ENCODE measurements at regions not wholly inside any gene's neighbourhood (a gene's known extent, or its start where the extent isn't known, plus 50 kb on each side); places are given as distances from the start of the nearest gene placed in this dataset.

DNA sequence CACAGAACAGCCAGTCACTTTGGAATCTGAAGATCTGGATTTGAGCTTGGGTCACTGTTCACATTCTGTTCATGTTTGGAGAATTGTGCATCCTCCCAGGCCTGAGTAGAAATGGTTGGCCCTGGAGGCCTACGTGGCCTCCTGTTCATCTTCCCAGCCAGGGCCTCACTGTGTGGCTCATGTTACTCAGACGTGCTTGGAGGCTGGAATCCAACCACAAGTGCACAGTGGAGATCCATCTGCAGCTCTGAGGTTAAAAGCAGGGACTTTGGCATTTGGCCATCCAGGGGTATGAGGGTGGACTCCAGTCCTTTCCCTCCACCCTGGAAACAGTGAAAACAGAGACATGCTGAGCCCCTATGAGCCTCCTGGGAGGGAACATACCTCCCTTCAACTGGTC is 709.0 kb upstream of the IGFBP3 start:
- no peak overlapping the region for H2BK15ac ChIP-seq (ENCODE audit: low read length)
- DNase-seq (ENCODE audit: low read depth in 1 of 2, low spot score in 2 of 2) (no peak), FAIRE-seq (no peak)
- H2AFZ ChIP-seq (ENCODE audit: low read length), result no peak overlapping the region
- H3K23ac ChIP-seq (ENCODE audit: insufficient read length), result no peak overlapping the region
- H2BK20ac ChIP-seq (ENCODE audit: low read length), result no peak overlapping the region
- no peaks in the 10 kb centered on the region for H3K79me2 ChIP-seq (ENCODE audit: control insufficient read depth in 1 of 2, insufficient read depth in 2 of 2, low read length in 2 of 2)
- no peak overlapping the region for H4K5ac ChIP-seq (ENCODE audit: insufficient read length, low read depth, low read length)
- H4K8ac ChIP-seq (ENCODE audit: extremely low read depth, insufficient read depth, low read length), result no peak overlapping the region
- no peak overlapping the region for H3K56ac ChIP-seq (replicated peaks; ENCODE audit: insufficient read length, low read depth, low read length)
- no peak overlapping the region for H3K4me3 ChIP-seq (ENCODE audit: extremely low read depth in 1 of 4, insufficient read depth in 2 of 4, low read depth in 3 of 4, low read length in 4 of 4)
- H4K20me1 ChIP-seq (replicated peaks in 1 of 2; ENCODE audit: control insufficient read depth in 1 of 2, insufficient read depth in 2 of 2, low read length in 2 of 2), result no peaks in the 10 kb centered on the region
- no peak overlapping the region for H3K14ac ChIP-seq (ENCODE audit: insufficient read length)
- TF ChIP-seq FOSL1 (IDR thresholded peaks at IDR 0.05; ENCODE audit: insufficient read depth, low read depth, low read length) (no peak), BCL11A (IDR thresholded peaks at IDR 0.05; ENCODE audit: low read depth in 2 of 2, low read length in 2 of 2) (no peak), HDAC6 (IDR thresholded peaks at IDR 0.05; ENCODE audit: low read depth, low read length) (no peak), POLR2A (IDR thresholded peaks at IDR 0.05; ENCODE audit: control extremely low read depth in 1 of 2, low read depth in 2 of 2, low read length in 2 of 2) (no peak), EGR1 (IDR thresholded peaks at IDR 0.05; ENCODE audit: borderline replicate concordance, low read depth, low read length) (no peak), RFX5 (IDR thresholded peaks at IDR 0.05; ENCODE audit: borderline replicate concordance, low read depth, low read length) (no peak)
- H3K79me1 ChIP-seq (ENCODE audit: low read depth, low read length), result no peaks in the 10 kb centered on the region
- no peak overlapping the region for H2AK5ac ChIP-seq (ENCODE audit: low read depth, low read length)
- H3K4me2 ChIP-seq (ENCODE audit: insufficient read depth in 1 of 2, low read depth in 2 of 2, low read length in 2 of 2), result no peak overlapping the region
- ChIA-PET POLR2A (ENCODE audit: partially characterized antibody) (no interaction called here), CTCF (ENCODE audit: partially characterized antibody) (no interaction called here)
- no peaks in the 10 kb centered on the region for H3K36me3 ChIP-seq (ENCODE audit: control insufficient read depth in 2 of 4, insufficient read depth in 4 of 4, low read length in 3 of 4)
- H3K9me3 ChIP-seq (ENCODE audit: insufficient read depth in 2 of 2, low read depth in 1 of 2, low read length in 1 of 2), result no peaks in the 10 kb centered on the region; a peak in 1 of 4 replicates
- no peak overlapping the region for H2BK120ac ChIP-seq (replicated peaks; ENCODE audit: low read depth, low read length)
- no peak overlapping the region for H4K91ac ChIP-seq (replicated peaks; ENCODE audit: insufficient read length, low read length)
- H3K4ac ChIP-seq (replicated peaks; ENCODE audit: insufficient read length, low read depth, low read length), result no peak overlapping the region
- H3K9ac ChIP-seq (replicated peaks in 1 of 4; ENCODE audit: extremely low read depth in 1 of 4, low read depth in 3 of 4, low read length in 3 of 4), result no peak overlapping the region
- 90% methylated on average over 2 of the region's 2 CpGs; no CpG with 5 or more reads in 1 of the 2 experiments for WGBS, 2 experiments (ENCODE audit: extremely low coverage in 1 of 2, insufficient coverage in 1 of 2, insufficient read length in 1 of 2, insufficient replicate concordance in 2 of 2, low coverage in 1 of 2, low lambda C conversion rate in 2 of 2, missing lambda C conversion rate in 1 of 2)
- H3K4me1 ChIP-seq (replicated peaks in 1 of 4; ENCODE audit: control insufficient read depth in 3 of 4, insufficient read depth in 4 of 4, low read length in 3 of 4), result peaks cover 0 to 2% (median under 1%) of the 10 kb centered on the region in 4 experiments; a peak in 2 of 7 replicates
- no peak overlapping the region for H2BK12ac ChIP-seq (ENCODE audit: low read depth, low read length)
- H3K18ac ChIP-seq (ENCODE audit: extremely low read depth, low read length), result no peak overlapping the region
- no peak overlapping the region for H3K27ac ChIP-seq (ENCODE audit: low read depth, low read length)
- no peak overlapping the region for H2BK5ac ChIP-seq (ENCODE audit: low read depth, low read length)
- H3K27me3 ChIP-seq (replicated peaks in 1 of 4; ENCODE audit: control insufficient read depth in 3 of 4, extremely low read depth in 1 of 4, insufficient read depth in 3 of 4, low read length in 3 of 4), result no peaks in the 10 kb centered on the region
- H3K23me2 ChIP-seq (ENCODE audit: low read depth, low read length), result no peaks in the 10 kb centered on the region; the same call in 1 of the 2 replicates

Measured in H1 (cell line).